ENCODE measurements at regions not wholly inside any gene's neighbourhood (a gene's known extent, or its start where the extent isn't known, plus 50 kb on each side); places are given as distances from the start of the nearest gene placed in this dataset.

- no peaks in the 10 kb centered on the region for H3K36me3 ChIP-seq
- no peaks in the 10 kb centered on the region for H3K4me1 ChIP-seq
- intact Hi-C loops (cut with DNase I) = no loop called here
- H3K9me3 ChIP-seq = no peaks in the 10 kb centered on the region
- ATAC-seq (no peak), DNase-seq (no peak)
- TF ChIP-seq POLR2A (IDR thresholded peaks at IDR 0.05) = no peak
- TF ChIP-seq, protein P1, sequence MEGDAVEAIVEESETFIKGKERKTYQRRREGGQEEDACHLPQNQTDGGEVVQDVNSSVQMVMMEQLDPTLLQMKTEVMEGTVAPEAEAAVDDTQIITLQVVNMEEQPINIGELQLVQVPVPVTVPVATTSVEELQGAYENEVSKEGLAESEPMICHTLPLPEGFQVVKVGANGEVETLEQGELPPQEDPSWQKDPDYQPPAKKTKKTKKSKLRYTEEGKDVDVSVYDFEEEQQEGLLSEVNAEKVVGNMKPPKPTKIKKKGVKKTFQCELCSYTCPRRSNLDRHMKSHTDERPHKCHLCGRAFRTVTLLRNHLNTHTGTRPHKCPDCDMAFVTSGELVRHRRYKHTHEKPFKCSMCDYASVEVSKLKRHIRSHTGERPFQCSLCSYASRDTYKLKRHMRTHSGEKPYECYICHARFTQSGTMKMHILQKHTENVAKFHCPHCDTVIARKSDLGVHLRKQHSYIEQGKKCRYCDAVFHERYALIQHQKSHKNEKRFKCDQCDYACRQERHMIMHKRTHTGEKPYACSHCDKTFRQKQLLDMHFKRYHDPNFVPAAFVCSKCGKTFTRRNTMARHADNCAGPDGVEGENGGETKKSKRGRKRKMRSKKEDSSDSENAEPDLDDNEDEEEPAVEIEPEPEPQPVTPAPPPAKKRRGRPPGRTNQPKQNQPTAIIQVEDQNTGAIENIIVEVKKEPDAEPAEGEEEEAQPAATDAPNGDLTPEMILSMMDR (IDR thresholded peaks at IDR 0.05) = no peak
- WGBS (ENCODE audit: insufficient coverage, low coverage, low lambda C conversion rate, missing lambda C conversion rate) = 60% methylated on average over 5 of the region's 5 CpGs
- H3K27me3 ChIP-seq = no peaks in the 10 kb centered on the region
- H3K4me3 ChIP-seq = no peak overlapping the region
- H3K27ac ChIP-seq = no peak overlapping the region
These were observed 678.6 kb downstream of the TMTC2 start for GRCh38 chr12:83365317-83365716.

DNA sequence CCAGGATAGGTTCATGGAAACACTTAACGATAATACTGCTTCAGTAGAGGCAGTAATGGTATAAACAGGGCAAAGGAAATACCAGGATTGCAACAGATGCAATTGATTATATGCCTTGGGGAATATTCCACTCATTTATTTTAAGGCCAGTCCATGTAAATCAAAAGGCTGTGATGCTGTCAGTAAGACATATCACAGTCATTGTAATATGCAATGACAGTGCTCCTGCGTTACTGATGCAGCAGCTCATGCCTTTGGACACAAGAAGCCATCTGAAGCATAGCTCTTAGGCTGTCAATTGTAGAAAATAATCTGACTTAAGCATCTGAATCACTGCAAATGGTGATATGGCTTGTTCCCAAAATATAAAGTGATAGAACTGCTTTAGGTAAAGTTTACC, 674.8 kb downstream of the TMTC2 start:
- Histone ChIP-seq H3K4me1 (no peaks in the 10 kb centered on the region), H3K36me3 (no peaks in the 10 kb centered on the region), H3K9me3 (no peaks in the 10 kb centered on the region), H3K27ac (no peak overlapping the region), H3K4me3 (no peak overlapping the region), H3K27me3 (no peaks in the 10 kb centered on the region)
- WGBS (ENCODE audit: insufficient coverage, low coverage, low lambda C conversion rate, missing lambda C conversion rate) = 55% methylated on average over 1 of the region's 2 CpGs
- no peak for TF ChIP-seq POLR2A (IDR thresholded peaks at IDR 0.05)
- TF ChIP-seq, protein P1 (IDR thresholded peaks at IDR 0.05) = no peak
- ATAC-seq = no peak
- intact Hi-C loops (cut with DNase I) = no loop called here
- no peak for DNase-seq

GRCh38 chr12:83361071-83361470, 674.4 kb downstream of the TMTC2 start:
- H3K4me3 ChIP-seq = no peak overlapping the region
- no peak for ATAC-seq
- TF ChIP-seq POLR2A (IDR thresholded peaks at IDR 0.05) = no peak
- TF ChIP-seq, protein P1 (IDR thresholded peaks at IDR 0.05) = no peak
- H3K9me3 ChIP-seq = no peaks in the 10 kb centered on the region
- no peaks in the 10 kb centered on the region for H3K36me3 ChIP-seq
- no peaks in the 10 kb centered on the region for H3K4me1 ChIP-seq
- DNase-seq = no peak
- no peak overlapping the region for H3K27ac ChIP-seq
- intact Hi-C loops (cut with DNase I) = no loop called here
- H3K27me3 ChIP-seq = no peaks in the 10 kb centered on the region

DNA sequence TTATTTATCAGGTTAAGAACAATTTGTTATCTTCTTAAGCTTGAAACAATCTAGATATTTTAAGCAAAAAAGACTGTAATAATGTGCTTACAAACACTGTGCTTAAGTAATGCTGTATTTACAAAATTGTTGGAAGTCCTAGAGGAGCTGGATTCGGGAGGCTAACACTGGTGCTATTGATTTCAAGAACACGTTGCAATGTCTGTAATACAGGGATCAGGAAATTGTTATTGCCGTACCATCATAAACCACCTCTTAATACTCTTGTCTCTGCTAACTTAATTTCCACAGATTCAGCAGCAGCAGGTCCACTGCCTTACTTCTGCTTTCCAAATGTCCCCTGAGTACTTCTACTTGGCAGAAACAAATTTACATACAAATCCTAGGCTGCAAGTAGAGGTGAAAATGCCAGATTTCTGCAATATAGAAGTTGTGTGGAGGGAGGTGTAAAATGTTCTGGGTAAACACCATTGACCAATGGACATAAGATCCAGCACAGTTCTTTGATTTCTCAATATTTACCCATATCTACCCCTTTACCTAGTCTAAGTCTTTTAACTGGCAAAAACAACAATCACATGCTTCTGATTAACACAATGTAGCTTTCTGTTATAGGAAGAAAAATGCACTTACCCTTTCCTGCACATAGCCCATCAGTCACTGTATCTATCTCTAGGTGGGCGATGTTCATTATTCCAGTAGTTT, 663.4 kb downstream of the TMTC2 start:
- intact Hi-C loops (cut with DNase I) = no loop called here
- Histone ChIP-seq H3K36me3 (no peaks in the 10 kb centered on the region), H3K4me3 (no peak overlapping the region), H3K4me1 (peaks cover 0 to 20% (median 0%) of the 10 kb centered on the region in 4 donors), H3K9me3 (no peaks in the 10 kb centered on the region), H3K27ac (no peak overlapping the region), H3K27me3 (no peaks in the 10 kb centered on the region)
- peak; percentile 57 to 79 (median 70) for ATAC-seq
- no peak for DNase-seq
- WGBS (ENCODE audit: insufficient coverage, low coverage, low lambda C conversion rate, missing lambda C conversion rate) = 48% methylated on average over 4 of the region's 4 CpGs
- TF ChIP-seq, protein P1 (IDR thresholded peaks at IDR 0.05) = no peak
- no peak for TF ChIP-seq POLR2A (IDR thresholded peaks at IDR 0.05)

DNA sequence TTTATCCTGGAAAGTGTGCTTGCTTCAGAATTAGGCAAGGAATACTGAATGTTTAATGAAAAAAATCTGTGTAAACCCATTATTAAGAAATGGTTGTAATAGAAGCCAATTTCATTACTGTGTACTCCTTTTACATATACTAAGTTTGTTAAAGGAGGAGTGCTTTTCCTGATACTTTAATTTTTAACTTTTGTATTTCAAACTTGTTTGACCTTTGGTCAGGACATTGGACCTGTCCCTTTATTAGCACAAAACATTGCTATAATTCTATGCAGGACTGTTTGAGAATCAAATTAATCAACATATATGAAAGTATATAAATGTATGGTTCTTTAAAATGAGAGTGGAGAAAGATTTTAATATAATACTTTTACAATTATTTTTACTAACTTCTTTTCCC, 659.6 kb downstream of the TMTC2 start:
- no peak for TF ChIP-seq POLR2A (IDR thresholded peaks at IDR 0.05)
- TF ChIP-seq, protein P1 (IDR thresholded peaks at IDR 0.05) = no peak
- H3K27ac ChIP-seq = peak overlapping the region in 1 of 3 donors; percentile 9
- H3K27me3 ChIP-seq = no peaks in the 10 kb centered on the region
- peaks cover 0 to 20% (median 0%) of the 10 kb centered on the region in 4 donors for H3K4me1 ChIP-seq
- no peaks in the 10 kb centered on the region for H3K36me3 ChIP-seq
- no peak for DNase-seq
- H3K4me3 ChIP-seq = no peak overlapping the region
- peak; percentile 60 to 85 (median 64) for ATAC-seq
- H3K9me3 ChIP-seq = no peaks in the 10 kb centered on the region
- intact Hi-C loops (cut with DNase I) = no loop called here

All from right lobe of liver (tissue), 6 donors.